ENCODE measurements at regions not wholly inside any gene's neighbourhood (a gene's known extent, or its start where the extent isn't known, plus 50 kb on each side); places are given as distances from the start of the nearest gene placed in this dataset.

DNA sequence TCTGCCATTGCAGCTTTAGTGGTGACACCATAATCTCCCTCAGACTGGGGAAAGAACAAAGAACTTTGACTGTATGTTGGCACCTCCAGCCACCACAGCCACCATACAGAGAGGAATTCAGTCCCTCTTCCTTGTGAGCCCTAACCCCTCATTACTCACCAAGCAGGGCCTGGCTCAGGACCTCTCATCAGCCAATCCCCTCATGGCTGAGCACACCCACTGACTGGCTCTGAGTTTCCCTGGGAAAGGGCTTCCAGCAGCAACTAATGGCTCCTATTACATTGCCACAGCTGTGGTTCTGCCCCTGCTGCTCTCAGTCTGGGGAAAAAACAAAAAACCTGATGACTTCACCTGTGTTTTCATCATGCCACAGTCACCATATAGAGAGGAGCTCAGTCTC is 1482.6 kb downstream of the FAM133A start:
- intact Hi-C loops (cut with micrococcal nuclease; ENCODE audit: unreplicated experiment), result no loop called here
- BruUV-seq (replicated peaks), result no TSS peak
- no peak for FAIRE-seq
- no peak for TF ChIP-seq ZNF510 (CRISPR knock-in tag; IDR thresholded peaks at IDR 0.05; ENCODE audit: low read depth)
- TF ChIP-seq, protein P1, sequence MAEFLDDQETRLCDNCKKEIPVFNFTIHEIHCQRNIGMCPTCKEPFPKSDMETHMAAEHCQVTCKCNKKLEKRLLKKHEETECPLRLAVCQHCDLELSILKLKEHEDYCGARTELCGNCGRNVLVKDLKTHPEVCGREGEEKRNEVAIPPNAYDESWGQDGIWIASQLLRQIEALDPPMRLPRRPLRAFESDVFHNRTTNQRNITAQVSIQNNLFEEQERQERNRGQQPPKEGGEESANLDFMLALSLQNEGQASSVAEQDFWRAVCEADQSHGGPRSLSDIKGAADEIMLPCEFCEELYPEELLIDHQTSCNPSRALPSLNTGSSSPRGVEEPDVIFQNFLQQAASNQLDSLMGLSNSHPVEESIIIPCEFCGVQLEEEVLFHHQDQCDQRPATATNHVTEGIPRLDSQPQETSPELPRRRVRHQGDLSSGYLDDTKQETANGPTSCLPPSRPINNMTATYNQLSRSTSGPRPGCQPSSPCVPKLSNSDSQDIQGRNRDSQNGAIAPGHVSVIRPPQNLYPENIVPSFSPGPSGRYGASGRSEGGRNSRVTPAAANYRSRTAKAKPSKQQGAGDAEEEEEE (CRISPR knock-in tag; IDR thresholded peaks at IDR 0.05; ENCODE audit: borderline replicate concordance), result no peak
- TF ChIP-seq ZNF749 (CRISPR knock-in tag; IDR thresholded peaks at IDR 0.05; ENCODE audit: borderline replicate concordance), result no peak
- TF ChIP-seq, protein P2, sequence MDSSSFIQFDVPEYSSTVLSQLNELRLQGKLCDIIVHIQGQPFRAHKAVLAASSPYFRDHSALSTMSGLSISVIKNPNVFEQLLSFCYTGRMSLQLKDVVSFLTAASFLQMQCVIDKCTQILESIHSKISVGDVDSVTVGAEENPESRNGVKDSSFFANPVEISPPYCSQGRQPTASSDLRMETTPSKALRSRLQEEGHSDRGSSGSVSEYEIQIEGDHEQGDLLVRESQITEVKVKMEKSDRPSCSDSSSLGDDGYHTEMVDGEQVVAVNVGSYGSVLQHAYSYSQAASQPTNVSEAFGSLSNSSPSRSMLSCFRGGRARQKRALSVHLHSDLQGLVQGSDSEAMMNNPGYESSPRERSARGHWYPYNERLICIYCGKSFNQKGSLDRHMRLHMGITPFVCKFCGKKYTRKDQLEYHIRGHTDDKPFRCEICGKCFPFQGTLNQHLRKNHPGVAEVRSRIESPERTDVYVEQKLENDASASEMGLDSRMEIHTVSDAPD (CRISPR knock-in tag; IDR thresholded peaks at IDR 0.05), result no peak
- TF ChIP-seq, protein P3, sequence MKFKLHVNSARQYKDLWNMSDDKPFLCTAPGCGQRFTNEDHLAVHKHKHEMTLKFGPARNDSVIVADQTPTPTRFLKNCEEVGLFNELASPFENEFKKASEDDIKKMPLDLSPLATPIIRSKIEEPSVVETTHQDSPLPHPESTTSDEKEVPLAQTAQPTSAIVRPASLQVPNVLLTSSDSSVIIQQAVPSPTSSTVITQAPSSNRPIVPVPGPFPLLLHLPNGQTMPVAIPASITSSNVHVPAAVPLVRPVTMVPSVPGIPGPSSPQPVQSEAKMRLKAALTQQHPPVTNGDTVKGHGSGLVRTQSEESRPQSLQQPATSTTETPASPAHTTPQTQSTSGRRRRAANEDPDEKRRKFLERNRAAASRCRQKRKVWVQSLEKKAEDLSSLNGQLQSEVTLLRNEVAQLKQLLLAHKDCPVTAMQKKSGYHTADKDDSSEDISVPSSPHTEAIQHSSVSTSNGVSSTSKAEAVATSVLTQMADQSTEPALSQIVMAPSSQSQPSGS (CRISPR knock-in tag; IDR thresholded peaks at IDR 0.05), result no peak
- TF ChIP-seq, protein P4, sequence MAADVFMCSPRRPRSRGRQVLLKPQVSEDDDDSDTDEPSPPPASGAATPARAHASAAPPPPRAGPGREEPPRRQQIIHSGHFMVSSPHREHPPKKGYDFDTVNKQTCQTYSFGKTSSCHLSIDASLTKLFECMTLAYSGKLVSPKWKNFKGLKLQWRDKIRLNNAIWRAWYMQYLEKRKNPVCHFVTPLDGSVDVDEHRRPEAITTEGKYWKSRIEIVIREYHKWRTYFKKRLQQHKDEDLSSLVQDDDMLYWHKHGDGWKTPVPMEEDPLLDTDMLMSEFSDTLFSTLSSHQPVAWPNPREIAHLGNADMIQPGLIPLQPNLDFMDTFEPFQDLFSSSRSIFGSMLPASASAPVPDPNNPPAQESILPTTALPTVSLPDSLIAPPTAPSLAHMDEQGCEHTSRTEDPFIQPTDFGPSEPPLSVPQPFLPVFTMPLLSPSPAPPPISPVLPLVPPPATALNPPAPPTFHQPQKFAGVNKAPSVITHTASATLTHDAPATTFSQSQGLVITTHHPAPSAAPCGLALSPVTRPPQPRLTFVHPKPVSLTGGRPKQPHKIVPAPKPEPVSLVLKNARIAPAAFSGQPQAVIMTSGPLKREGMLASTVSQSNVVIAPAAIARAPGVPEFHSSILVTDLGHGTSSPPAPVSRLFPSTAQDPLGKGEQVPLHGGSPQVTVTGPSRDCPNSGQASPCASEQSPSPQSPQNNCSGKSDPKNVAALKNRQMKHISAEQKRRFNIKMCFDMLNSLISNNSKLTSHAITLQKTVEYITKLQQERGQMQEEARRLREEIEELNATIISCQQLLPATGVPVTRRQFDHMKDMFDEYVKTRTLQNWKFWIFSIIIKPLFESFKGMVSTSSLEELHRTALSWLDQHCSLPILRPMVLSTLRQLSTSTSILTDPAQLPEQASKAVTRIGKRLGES (CRISPR knock-in tag; IDR thresholded peaks at IDR 0.05; ENCODE audit: borderline replicate concordance), result no peak
- TF ChIP-seq, protein P5, sequence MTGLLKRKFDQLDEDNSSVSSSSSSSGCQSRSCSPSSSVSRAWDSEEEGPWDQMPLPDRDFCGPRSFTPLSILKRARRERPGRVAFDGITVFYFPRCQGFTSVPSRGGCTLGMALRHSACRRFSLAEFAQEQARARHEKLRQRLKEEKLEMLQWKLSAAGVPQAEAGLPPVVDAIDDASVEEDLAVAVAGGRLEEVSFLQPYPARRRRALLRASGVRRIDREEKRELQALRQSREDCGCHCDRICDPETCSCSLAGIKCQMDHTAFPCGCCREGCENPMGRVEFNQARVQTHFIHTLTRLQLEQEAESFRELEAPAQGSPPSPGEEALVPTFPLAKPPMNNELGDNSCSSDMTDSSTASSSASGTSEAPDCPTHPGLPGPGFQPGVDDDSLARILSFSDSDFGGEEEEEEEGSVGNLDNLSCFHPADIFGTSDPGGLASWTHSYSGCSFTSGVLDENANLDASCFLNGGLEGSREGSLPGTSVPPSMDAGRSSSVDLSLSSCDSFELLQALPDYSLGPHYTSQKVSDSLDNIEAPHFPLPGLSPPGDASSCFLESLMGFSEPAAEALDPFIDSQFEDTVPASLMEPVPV (CRISPR knock-in tag; IDR thresholded peaks at IDR 0.05), result no peak
- no peak for TF ChIP-seq HCFC1 (IDR thresholded peaks at IDR 0.05; ENCODE audit: low read depth, low read length)
- TF ChIP-seq, protein P6, sequence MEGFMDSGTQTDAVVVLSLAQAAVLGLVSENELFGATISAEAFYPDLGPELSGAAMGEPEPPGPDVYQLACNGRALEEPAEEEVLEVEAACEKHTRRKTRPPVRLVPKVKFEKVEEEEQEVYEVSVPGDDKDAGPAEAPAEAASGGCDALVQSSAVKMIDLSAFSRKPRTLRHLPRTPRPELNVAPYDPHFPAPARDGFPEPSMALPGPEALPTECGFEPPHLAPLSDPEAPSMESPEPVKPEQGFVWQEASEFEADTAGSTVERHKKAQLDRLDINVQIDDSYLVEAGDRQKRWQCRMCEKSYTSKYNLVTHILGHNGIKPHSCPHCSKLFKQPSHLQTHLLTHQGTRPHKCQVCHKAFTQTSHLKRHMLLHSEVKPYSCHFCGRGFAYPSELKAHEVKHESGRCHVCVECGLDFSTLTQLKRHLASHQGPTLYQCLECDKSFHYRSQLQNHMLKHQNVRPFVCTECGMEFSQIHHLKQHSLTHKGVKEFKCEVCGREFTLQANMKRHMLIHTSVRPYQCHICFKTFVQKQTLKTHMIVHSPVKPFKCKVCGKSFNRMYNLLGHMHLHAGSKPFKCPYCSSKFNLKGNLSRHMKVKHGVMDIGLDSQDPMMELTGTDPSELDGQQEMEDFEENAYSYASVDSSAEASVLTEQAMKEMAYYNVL (CRISPR knock-in tag; IDR thresholded peaks at IDR 0.05; ENCODE audit: borderline replicate concordance), result no peak
- no peak for TF ChIP-seq KAT2B (IDR thresholded peaks at IDR 0.05; ENCODE audit: borderline replicate concordance, low read depth, low read length)
- no peak for TF ChIP-seq DNMT1 (CRISPR knock-in tag; IDR thresholded peaks at IDR 0.05)
- TF ChIP-seq, protein P7, sequence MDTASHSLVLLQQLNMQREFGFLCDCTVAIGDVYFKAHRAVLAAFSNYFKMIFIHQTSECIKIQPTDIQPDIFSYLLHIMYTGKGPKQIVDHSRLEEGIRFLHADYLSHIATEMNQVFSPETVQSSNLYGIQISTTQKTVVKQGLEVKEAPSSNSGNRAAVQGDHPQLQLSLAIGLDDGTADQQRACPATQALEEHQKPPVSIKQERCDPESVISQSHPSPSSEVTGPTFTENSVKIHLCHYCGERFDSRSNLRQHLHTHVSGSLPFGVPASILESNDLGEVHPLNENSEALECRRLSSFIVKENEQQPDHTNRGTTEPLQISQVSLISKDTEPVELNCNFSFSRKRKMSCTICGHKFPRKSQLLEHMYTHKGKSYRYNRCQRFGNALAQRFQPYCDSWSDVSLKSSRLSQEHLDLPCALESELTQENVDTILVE (CRISPR knock-in tag; IDR thresholded peaks at IDR 0.05), result no peak

More for the DNA sequence above, 1482.6 kb downstream of the FAM133A start:
- H3K36me3 ChIP-seq (replicated peaks in 1 of 2; ENCODE audit: control insufficient read depth in 1 of 2, insufficient read depth in 2 of 2, low read length in 2 of 2), result no peaks in the 10 kb centered on the region
- no peak overlapping the region for H3K4me3 ChIP-seq (replicated peaks in 1 of 3; ENCODE audit: insufficient read depth in 1 of 3, low read depth in 2 of 3, low read length in 3 of 3)
- no peak for DNase-seq (ENCODE audit: low spot score)
- no peak for ATAC-seq
- H3K27ac ChIP-seq (ENCODE audit: extremely low read length, insufficient read depth, low read length), result no peak overlapping the region
- H4K20me1 ChIP-seq (ENCODE audit: insufficient read depth, low read length), result no peaks in the 10 kb centered on the region
- no peak overlapping the region for H3K4me2 ChIP-seq (ENCODE audit: low read depth, low read length)
- no peak overlapping the region for H2AFZ ChIP-seq (ENCODE audit: low read length)
- H3K9me3 ChIP-seq (ENCODE audit: low read length), result no peaks in the 10 kb centered on the region
- H3K4me1 ChIP-seq (ENCODE audit: insufficient read depth, low read length), result no peaks in the 10 kb centered on the region
- no peak overlapping the region for H3K9ac ChIP-seq (ENCODE audit: insufficient read depth, low read depth, low read length)
- in situ Hi-C loops (cut with HindIII; ENCODE audit: extremely low pct_ligation_motif_present, low pct_unique_long_range_greater_than_20kb), result no loop called here
- POLR2A ChIA-PET, result no interaction called here
- H3K79me2 ChIP-seq (ENCODE audit: insufficient read depth, low read length), result no peaks in the 10 kb centered on the region
- H3K27me3 ChIP-seq (ENCODE audit: control insufficient read depth in 1 of 2, insufficient read depth in 2 of 2, low read length in 2 of 2), result no peaks in the 10 kb centered on the region
- CTCF ChIA-PET (ENCODE audit: low intra/inter-chr PET ratio, low total read pairs), result no interaction called here

All from HepG2 (cell line).